Suprapubic skin (tissue), 4 donors: ENCODE measurements at regions not wholly inside any gene's neighbourhood (a gene's known extent, or its start where the extent isn't known, plus 50 kb on each side); places are given as distances from the start of the nearest gene placed in this dataset.

Experiments
- CTCF ChIP-seq, 2 donors: fragments of 200-600 bp in 1 of 2; fragments of 450-650 bp in 1 of 2; sonication (generic) in 1 of 2; IDR thresholded peaks; one replicate each; pipeline ENCODE4 v1.5.1; 2016 to 2019; ENCODE audit warnings: antibody characterized with exemption in 2 of 2, mild to moderate bottlenecking in 1 of 2, moderate library complexity in 1 of 2
- EP300 ChIP-seq: sonication (generic); formaldehyde crosslinking; IDR thresholded peaks from one replicate; pipeline ENCODE4 v1.6.1; 2017; ENCODE audit warnings: antibody characterized with exemption
- POLR2A ChIP-seq, 2 donors: fragments of 450-650 bp; IDR thresholded peaks; one replicate each; pipeline ENCODE4 v1.6.1; 2017; ENCODE audit warnings: antibody characterized with exemption in 2 of 2, mild to moderate bottlenecking in 2 of 2, moderate library complexity in 2 of 2
- POLR2AphosphoS5 ChIP-seq, 3 donors: sonication (generic); formaldehyde crosslinking; IDR thresholded peaks; one replicate each; pipeline ENCODE4 v1.6.1; 2017; ENCODE audit warnings: antibody characterized with exemption in 3 of 3

- no peak for TF ChIP-seq CTCF (IDR thresholded peaks at IDR 0.05)
- no peak for TF ChIP-seq POLR2A (IDR thresholded peaks at IDR 0.05)
- TF ChIP-seq EP300: no peak
- no peak for TF ChIP-seq POLR2AphosphoS5 (IDR thresholded peaks at IDR 0.05)
These were observed 346.0 kb upstream of the PLET1 start for GRCh38 chr11:112606656-112607055.
